ENCODE measurements at regions not wholly inside any gene's neighbourhood (a gene's known extent, or its start where the extent isn't known, plus 50 kb on each side); places are given as distances from the start of the nearest gene placed in this dataset.

GRCh38 chr11:32198053-32198452, 107.2 kb downstream of the RCN1 start:
- DNase-seq (ENCODE audit: low spot score), result no peak
- Mint-ChIP-seq H3K27me3 (ENCODE audit: unreplicated experiment) (no peaks in the 10 kb centered on the region), H3K9me3 (ENCODE audit: unreplicated experiment) (no peaks in the 10 kb centered on the region), H3K4me3 (ENCODE audit: unreplicated experiment) (no peak overlapping the region), H3K36me3 (ENCODE audit: low read depth, unreplicated experiment) (no peaks in the 10 kb centered on the region), H3K27ac (ENCODE audit: unreplicated experiment) (no peak overlapping the region), H3K4me1 (ENCODE audit: unreplicated experiment) (no peaks in the 10 kb centered on the region)
- TF ChIP-seq, protein P1, sequence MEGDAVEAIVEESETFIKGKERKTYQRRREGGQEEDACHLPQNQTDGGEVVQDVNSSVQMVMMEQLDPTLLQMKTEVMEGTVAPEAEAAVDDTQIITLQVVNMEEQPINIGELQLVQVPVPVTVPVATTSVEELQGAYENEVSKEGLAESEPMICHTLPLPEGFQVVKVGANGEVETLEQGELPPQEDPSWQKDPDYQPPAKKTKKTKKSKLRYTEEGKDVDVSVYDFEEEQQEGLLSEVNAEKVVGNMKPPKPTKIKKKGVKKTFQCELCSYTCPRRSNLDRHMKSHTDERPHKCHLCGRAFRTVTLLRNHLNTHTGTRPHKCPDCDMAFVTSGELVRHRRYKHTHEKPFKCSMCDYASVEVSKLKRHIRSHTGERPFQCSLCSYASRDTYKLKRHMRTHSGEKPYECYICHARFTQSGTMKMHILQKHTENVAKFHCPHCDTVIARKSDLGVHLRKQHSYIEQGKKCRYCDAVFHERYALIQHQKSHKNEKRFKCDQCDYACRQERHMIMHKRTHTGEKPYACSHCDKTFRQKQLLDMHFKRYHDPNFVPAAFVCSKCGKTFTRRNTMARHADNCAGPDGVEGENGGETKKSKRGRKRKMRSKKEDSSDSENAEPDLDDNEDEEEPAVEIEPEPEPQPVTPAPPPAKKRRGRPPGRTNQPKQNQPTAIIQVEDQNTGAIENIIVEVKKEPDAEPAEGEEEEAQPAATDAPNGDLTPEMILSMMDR (IDR thresholded peaks at IDR 0.05; ENCODE audit: unreplicated experiment), result no peak

- no peaks in the 10 kb centered on the region for H3K9me3 Mint-ChIP-seq (ENCODE audit: unreplicated experiment)
- H3K36me3 Mint-ChIP-seq (ENCODE audit: low read depth, unreplicated experiment), result no peaks in the 10 kb centered on the region
- no peak overlapping the region for H3K4me3 Mint-ChIP-seq (ENCODE audit: unreplicated experiment)
- H3K4me1 Mint-ChIP-seq (ENCODE audit: unreplicated experiment), result no peaks in the 10 kb centered on the region
- no peak for DNase-seq (ENCODE audit: low spot score)
- H3K27me3 Mint-ChIP-seq (ENCODE audit: unreplicated experiment), result no peaks in the 10 kb centered on the region
- H3K27ac Mint-ChIP-seq (ENCODE audit: unreplicated experiment), result no peak overlapping the region
- TF ChIP-seq, protein P1 (IDR thresholded peaks at IDR 0.05; ENCODE audit: unreplicated experiment), result no peak
These were observed 109.4 kb downstream of the RCN1 start for GRCh38 chr11:32200136-32200847.

- no peak for DNase-seq (ENCODE audit: low spot score)
- Mint-ChIP-seq H3K4me3 (ENCODE audit: unreplicated experiment) (no peak overlapping the region), H3K36me3 (ENCODE audit: low read depth, unreplicated experiment) (no peaks in the 10 kb centered on the region), H3K4me1 (ENCODE audit: unreplicated experiment) (no peaks in the 10 kb centered on the region), H3K27me3 (ENCODE audit: unreplicated experiment) (peaks cover 4% of the 10 kb centered on the region), H3K27ac (ENCODE audit: unreplicated experiment) (no peak overlapping the region), H3K9me3 (ENCODE audit: unreplicated experiment) (no peaks in the 10 kb centered on the region)
- TF ChIP-seq, protein P1 (IDR thresholded peaks at IDR 0.05; ENCODE audit: unreplicated experiment), result no peak
These were observed 113.9 kb downstream of the RCN1 start for GRCh38 chr11:32204751-32205150.

GRCh38 chr11:32210556-32210955, 119.7 kb downstream of the RCN1 start:
- no peaks in the 10 kb centered on the region for H3K9me3 Mint-ChIP-seq (ENCODE audit: unreplicated experiment)
- H3K27ac Mint-ChIP-seq (ENCODE audit: unreplicated experiment), result no peak overlapping the region
- peaks cover 4% of the 10 kb centered on the region for H3K27me3 Mint-ChIP-seq (ENCODE audit: unreplicated experiment)
- DNase-seq (ENCODE audit: low spot score), result no peak
- no peaks in the 10 kb centered on the region for H3K36me3 Mint-ChIP-seq (ENCODE audit: low read depth, unreplicated experiment)
- H3K4me1 Mint-ChIP-seq (ENCODE audit: unreplicated experiment), result no peaks in the 10 kb centered on the region
- TF ChIP-seq, protein P1 (IDR thresholded peaks at IDR 0.05; ENCODE audit: unreplicated experiment), result no peak
- no peak overlapping the region for H3K4me3 Mint-ChIP-seq (ENCODE audit: unreplicated experiment)

DNA sequence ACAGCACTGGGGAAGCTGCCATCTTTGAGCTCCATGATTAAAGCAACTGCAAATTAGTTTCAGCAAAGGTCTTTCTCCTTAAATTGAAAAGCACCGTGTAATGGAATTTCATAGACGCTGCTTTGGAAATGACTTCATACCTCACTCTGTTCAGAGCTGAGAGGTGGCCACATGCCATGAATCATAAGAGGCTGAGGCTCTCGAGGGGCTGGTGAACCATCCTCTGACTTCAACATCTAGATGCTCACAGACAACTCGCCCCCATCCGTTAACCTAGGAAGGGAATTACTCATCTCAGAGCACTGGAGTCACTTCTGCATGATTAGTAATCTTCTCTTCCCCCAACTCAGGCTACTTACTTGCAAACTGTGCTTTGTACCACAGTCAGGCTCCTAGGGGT, 122.3 kb downstream of the RCN1 start:
- H3K4me1 Mint-ChIP-seq (ENCODE audit: unreplicated experiment), result no peaks in the 10 kb centered on the region
- no peaks in the 10 kb centered on the region for H3K27me3 Mint-ChIP-seq (ENCODE audit: unreplicated experiment)
- DNase-seq (ENCODE audit: low spot score), result no peak
- H3K27ac Mint-ChIP-seq (ENCODE audit: unreplicated experiment), result no peak overlapping the region
- TF ChIP-seq, protein P1 (IDR thresholded peaks at IDR 0.05; ENCODE audit: unreplicated experiment), result no peak
- H3K9me3 Mint-ChIP-seq (ENCODE audit: unreplicated experiment), result no peaks in the 10 kb centered on the region
- no peak overlapping the region for H3K4me3 Mint-ChIP-seq (ENCODE audit: unreplicated experiment)
- H3K36me3 Mint-ChIP-seq (ENCODE audit: low read depth, unreplicated experiment), result no peaks in the 10 kb centered on the region

Measured in endothelial cell (in vitro differentiated cells).